H1 (cell line): ENCODE measurements at regions not wholly inside any gene's neighbourhood (a gene's known extent, or its start where the extent isn't known, plus 50 kb on each side); places are given as distances from the start of the nearest gene placed in this dataset.

Experiments
- BACH1 ChIP-seq: IDR thresholded peaks from 2 replicates; pipeline ENCODE4 v1.6.1; 2012; ENCODE audit warnings: low read length, improper control_type of control experiment
- CEBPB ChIP-seq: IDR thresholded peaks from 2 replicates; pipeline ENCODE4 v1.6.1; 2012; ENCODE audit warnings: low read depth, low read length
- CREB1 ChIP-seq: IDR thresholded peaks from 2 replicates; pipeline ENCODE4 v1.6.1; 2012; ENCODE audit warnings: inconsistent platforms
- EP300 ChIP-seq, 2 experiments: IDR thresholded peaks; 1 replicate in 1 of 2; 2 replicates in 1 of 2; pipeline ENCODE4 v1.6.1; 2011 to 2012; ENCODE audit warnings: low read depth in 2 of 2, low read length in 2 of 2, mild to moderate bottlenecking in 2 of 2, borderline replicate concordance in 1 of 2, inconsistent platforms in 1 of 2, moderate library complexity in 1 of 2
- EZH2 ChIP-seq: fragments of 200-600 bp; sonication (generic); IDR thresholded peaks from 2 replicates; pipeline ENCODE4 v1.7.1; 2012; ENCODE audit warnings: low read depth, mild to moderate bottlenecking, moderate library complexity, low read length, inconsistent platforms; ENCODE audit not compliant: severe bottlenecking
- FOSL1 ChIP-seq: IDR thresholded peaks from 2 replicates; pipeline ENCODE4 v1.6.1; 2011; ENCODE audit warnings: mild to moderate bottlenecking, low read depth, low read length, moderate library complexity; ENCODE audit not compliant: insufficient read depth
- JUN ChIP-seq: IDR thresholded peaks from 2 replicates; pipeline ENCODE4 v1.6.1; 2011; ENCODE audit warnings: low read depth, mild to moderate bottlenecking, improper control_type of control experiment, low read length
- POLR2AphosphoS5 ChIP-seq: IDR thresholded peaks from 2 replicates; pipeline ENCODE4 v1.6.1; 2011; ENCODE audit warnings: low read depth, low read length
- RXRA ChIP-seq: IDR thresholded peaks from 2 replicates; pipeline ENCODE4 v1.6.1; 2011; ENCODE audit warnings: low read depth, mild to moderate bottlenecking, low read length, moderate library complexity; ENCODE audit not compliant: insufficient read depth
- TAF1 ChIP-seq: IDR thresholded peaks from 2 replicates; pipeline ENCODE4 v1.6.1; 2011; ENCODE audit warnings: mild to moderate bottlenecking, low read depth, low read length
- TBP ChIP-seq: IDR thresholded peaks from 2 replicates; pipeline ENCODE4 v1.6.1; 2011; ENCODE audit warnings: low read depth, low read length, improper control_type of control experiment
- TCF12 ChIP-seq: IDR thresholded peaks from 2 replicates; pipeline ENCODE4 v1.6.1; 2011; ENCODE audit warnings: low read depth, mild to moderate bottlenecking, low read length
- ZNF274 ChIP-seq: IDR thresholded peaks from 2 replicates; pipeline ENCODE4 v1.7.0; 2012; ENCODE audit warnings: low read length, borderline replicate concordance; ENCODE audit errors: extremely low read depth
- TF ChIP-seq, protein P1 (sequence below), 3 experiments: IDR thresholded peaks; 1 replicate in 2 of 3; 2 replicates in 1 of 3; pipeline versions ENCODE4 v1.5.1 to v1.6.1; 2011; ENCODE audit warnings: low read length in 3 of 3, mild to moderate bottlenecking in 3 of 3, inconsistent platforms in 2 of 3, low read depth in 1 of 3, moderate library complexity in 1 of 3; ENCODE audit not compliant: insufficient read depth in 1 of 3; ENCODE audit errors: control extremely low read depth in 1 of 3

DNA sequence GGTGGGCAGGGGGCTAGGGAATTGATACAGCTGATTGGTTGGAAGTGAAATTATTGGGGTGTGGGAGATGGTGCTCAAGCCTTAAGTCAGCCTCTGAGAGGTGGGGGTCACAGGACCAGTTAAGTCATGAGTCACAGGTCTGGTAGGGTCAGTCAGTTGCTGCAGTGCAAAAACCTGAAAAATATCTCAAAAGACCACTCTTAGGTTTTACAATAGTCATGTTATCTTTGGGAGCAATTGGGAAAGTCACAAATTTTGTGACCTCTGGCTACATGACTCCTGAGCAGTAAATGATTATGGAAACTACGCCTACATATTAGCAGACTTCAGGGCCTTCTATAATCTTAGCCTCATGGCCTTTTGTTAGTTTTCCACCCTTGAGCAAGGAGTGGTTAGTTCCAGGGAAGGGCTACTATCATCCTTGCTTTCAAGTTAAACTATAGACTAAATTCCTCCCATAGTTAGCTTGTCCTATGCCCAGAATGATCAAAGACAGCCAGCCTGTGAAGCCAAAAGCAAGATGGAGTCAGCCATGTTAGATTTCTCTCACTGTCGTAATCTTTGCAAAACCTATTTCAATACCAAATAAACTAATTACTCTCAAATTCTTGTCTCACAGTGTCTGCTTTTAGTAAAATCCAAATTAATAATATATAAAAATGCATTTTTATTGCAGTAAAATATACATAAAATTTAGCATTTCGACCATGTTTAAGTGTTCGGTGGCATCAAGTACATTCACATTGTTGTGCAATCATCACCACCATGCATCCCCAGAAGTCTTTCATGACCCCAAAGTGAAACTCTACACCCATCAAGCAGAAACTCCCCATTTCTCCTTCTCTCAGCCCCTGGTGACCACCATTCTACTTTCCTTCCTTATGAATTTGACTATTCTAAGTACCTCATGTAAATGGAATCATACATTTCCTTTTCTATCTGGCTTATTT is 60.9 kb upstream of the CD2AP start:
- no peak for TF ChIP-seq CREB1
- TF ChIP-seq, protein P1, sequence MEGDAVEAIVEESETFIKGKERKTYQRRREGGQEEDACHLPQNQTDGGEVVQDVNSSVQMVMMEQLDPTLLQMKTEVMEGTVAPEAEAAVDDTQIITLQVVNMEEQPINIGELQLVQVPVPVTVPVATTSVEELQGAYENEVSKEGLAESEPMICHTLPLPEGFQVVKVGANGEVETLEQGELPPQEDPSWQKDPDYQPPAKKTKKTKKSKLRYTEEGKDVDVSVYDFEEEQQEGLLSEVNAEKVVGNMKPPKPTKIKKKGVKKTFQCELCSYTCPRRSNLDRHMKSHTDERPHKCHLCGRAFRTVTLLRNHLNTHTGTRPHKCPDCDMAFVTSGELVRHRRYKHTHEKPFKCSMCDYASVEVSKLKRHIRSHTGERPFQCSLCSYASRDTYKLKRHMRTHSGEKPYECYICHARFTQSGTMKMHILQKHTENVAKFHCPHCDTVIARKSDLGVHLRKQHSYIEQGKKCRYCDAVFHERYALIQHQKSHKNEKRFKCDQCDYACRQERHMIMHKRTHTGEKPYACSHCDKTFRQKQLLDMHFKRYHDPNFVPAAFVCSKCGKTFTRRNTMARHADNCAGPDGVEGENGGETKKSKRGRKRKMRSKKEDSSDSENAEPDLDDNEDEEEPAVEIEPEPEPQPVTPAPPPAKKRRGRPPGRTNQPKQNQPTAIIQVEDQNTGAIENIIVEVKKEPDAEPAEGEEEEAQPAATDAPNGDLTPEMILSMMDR (IDR thresholded peaks at IDR 0.05; ENCODE audit: control extremely low read depth in 1 of 3, insufficient read depth in 1 of 3, low read depth in 1 of 3, low read length in 3 of 3): no peak
- TF ChIP-seq EP300 (IDR thresholded peaks at IDR 0.05; ENCODE audit: borderline replicate concordance in 1 of 2, low read depth in 2 of 2, low read length in 2 of 2): no peak
- TF ChIP-seq TAF1: no peak
- TF ChIP-seq TBP: no peak
- TF ChIP-seq JUN: no peak
- TF ChIP-seq ZNF274: no peak
- TF ChIP-seq POLR2AphosphoS5: no peak
- TF ChIP-seq RXRA: no peak
- no peak for TF ChIP-seq TCF12
- TF ChIP-seq EZH2: no peak
- TF ChIP-seq CEBPB: no peak
- no peak for TF ChIP-seq FOSL1
- no peak for TF ChIP-seq BACH1
